Neuron (in vitro differentiated cells): ENCODE measurements at regions not wholly inside any gene's neighbourhood (a gene's known extent, or its start where the extent isn't known, plus 50 kb on each side); places are given as distances from the start of the nearest gene placed in this dataset.
A peak's percentile ranks its signal among the peaks of the same experiment; 100 is the strongest.

Source experiments
- H2AFZ ChIP-seq: one replicate; pipeline ENCODE4 v1.6.1; 2013; ENCODE audit warnings: low read depth, mild to moderate bottlenecking, inconsistent platforms, low read length, moderate library complexity
- H3K27me3 ChIP-seq: one replicate; pipeline ENCODE4 v1.6.1; 2013; ENCODE audit warnings: low read length; ENCODE audit not compliant: insufficient read depth
- H3K36me3 ChIP-seq: one replicate; pipeline ENCODE4 v1.6.1; 2013; ENCODE audit warnings: low read length; ENCODE audit not compliant: insufficient read depth
- H3K4me1 ChIP-seq: one replicate; pipeline ENCODE4 v1.6.1; 2013; ENCODE audit warnings: low read length; ENCODE audit not compliant: insufficient read depth
- H3K4me3 ChIP-seq: 2 replicates; pipeline ENCODE4 v1.5.1; 2013; ENCODE audit warnings: mild to moderate bottlenecking, low read length, moderate library complexity
- H3K9me3 ChIP-seq: one replicate; pipeline ENCODE4 v1.6.1; 2013; ENCODE audit warnings: low read length

DNA sequence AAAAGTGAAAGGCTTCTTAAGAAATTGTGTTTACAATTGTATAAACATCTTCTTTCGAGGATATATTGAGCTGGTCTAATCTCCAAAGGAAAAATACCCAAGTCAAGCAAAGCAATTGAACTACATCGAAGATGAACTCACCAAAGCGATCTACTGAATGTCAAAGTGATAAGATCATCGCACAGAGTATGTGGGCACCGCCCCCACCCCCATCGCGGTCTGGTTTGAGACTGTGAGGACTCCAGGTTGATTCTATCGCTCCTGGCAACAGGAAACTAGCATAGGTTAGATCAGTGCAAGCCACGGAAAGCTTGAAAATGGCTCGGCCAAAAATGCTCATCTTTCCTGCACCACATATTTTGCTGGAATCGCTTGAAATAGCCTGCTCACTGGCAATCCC lies 133.2 kb upstream of the RPS6KA2 start:
- Histone ChIP-seq H3K4me1 (peaks cover 23% of the 10 kb centered on the region), H3K27me3 (no peaks in the 10 kb centered on the region), H3K9me3 (no peaks in the 10 kb centered on the region), H3K4me3 (no peak overlapping the region), H2AFZ (no peak overlapping the region), H3K36me3 (peaks cover 2% of the 10 kb centered on the region)

- peaks cover 22% of the 10 kb centered on the region for H3K4me1 ChIP-seq
- no peaks in the 10 kb centered on the region for H3K27me3 ChIP-seq
- no peak overlapping the region for H2AFZ ChIP-seq
- no peaks in the 10 kb centered on the region for H3K36me3 ChIP-seq
- H3K9me3 ChIP-seq = no peaks in the 10 kb centered on the region
- H3K4me3 ChIP-seq = no peak overlapping the region
These were observed 131.2 kb upstream of the RPS6KA2 start for GRCh38 chr6:166758136-166758704.

DNA sequence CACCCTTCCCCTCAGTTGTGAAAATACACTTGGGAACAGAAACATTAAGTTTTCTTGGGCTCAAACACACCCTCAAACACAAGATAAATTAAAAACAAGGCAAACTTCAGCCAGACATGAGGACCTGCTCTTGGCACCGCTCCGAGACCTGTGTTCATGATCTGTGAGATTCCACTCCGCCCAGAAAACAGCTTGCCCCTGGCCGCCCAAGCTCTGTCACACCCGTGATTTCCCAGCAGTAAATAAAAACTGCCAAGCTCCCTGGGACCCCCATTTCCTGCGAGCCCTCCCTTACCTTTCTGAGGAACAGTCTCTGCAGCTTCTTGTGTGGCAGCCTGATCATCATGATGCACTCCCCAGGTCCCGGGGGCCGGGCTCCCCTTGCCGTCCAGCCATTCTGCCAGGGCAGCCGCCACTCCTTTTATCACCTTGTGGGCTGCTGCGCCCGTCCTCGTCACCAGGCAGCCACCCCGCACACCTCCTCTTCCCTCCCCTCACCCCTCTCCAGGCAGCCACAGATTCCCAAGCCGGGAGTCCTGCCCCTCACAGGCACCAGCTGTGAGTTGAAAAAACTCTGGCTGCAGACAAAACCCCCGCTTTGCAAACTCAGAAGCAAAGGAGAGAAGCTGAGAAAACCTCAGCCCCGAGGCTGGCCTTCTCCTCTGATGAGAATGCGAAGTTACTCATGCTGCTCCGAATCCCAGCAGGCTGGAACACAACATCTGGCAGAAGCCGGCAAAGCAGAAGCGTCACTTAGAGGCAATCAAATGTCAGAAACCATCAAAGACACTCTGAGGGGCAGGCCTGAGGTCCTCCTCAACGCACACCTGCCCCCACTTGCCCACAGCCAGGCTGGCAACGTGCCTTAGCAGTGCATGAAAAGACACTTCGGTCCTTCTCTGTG lies 130.4 kb upstream of the RPS6KA2 start:
- Histone ChIP-seq H2AFZ (peak overlapping the region; percentile 3), H3K27me3 (no peaks in the 10 kb centered on the region), H3K4me3 (peak overlapping the region; percentile 7), H3K36me3 (no peaks in the 10 kb centered on the region), H3K9me3 (no peaks in the 10 kb centered on the region), H3K4me1 (peaks cover 22% of the 10 kb centered on the region)

- H3K36me3 ChIP-seq = no peaks in the 10 kb centered on the region
- H3K4me1 ChIP-seq = peaks cover 22% of the 10 kb centered on the region
- no peaks in the 10 kb centered on the region for H3K9me3 ChIP-seq
- no peak overlapping the region for H2AFZ ChIP-seq
- H3K4me3 ChIP-seq = no peak overlapping the region
- H3K27me3 ChIP-seq = no peaks in the 10 kb centered on the region
These were observed 127.4 kb upstream of the RPS6KA2 start for GRCh38 chr6:166754218-166755030.

DNA sequence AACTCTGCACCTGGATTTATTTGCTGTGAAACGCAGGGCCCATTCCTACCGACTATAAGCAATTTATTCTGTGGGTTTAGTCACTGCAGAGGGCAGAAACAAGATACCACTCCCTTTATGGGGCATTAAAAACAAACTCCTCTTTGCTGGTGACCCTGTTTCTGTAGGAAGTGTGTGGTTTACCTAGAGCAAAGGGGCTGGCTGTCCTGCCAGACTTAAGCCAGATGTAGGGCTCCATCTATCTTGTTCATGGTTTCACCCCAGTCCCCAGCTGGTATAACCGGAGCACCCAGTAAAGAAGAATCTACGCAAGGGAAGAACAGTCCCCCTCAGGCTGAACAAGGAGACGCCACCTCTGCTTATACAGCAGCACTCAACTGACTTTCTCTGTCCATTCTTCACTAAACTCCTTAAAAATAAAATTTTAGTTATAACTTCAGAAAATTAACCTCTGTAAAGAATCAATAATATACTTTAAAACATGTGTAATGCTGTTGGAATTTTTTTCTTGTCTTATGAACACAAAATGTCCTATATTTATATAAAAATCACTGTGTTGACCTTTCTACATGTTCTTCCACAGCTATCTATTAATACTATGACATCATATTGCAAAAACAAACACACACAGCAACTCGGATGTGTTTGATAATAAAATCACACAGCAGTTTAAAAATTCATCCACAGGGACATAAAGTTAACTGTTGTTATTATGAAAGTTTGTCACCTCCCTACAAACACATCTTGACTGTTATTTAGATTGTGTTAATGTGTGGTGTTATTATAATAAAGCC lies 126.1 kb upstream of the RPS6KA2 start:
- Histone ChIP-seq H3K4me3 (no peak overlapping the region), H3K9me3 (no peaks in the 10 kb centered on the region), H2AFZ (no peak overlapping the region), H3K4me1 (peaks cover 14% of the 10 kb centered on the region), H3K27me3 (no peaks in the 10 kb centered on the region), H3K36me3 (no peaks in the 10 kb centered on the region)

- peaks cover 4% of the 10 kb centered on the region for H3K4me1 ChIP-seq
- no peaks in the 10 kb centered on the region for H3K36me3 ChIP-seq
- no peak overlapping the region for H3K4me3 ChIP-seq
- no peaks in the 10 kb centered on the region for H3K27me3 ChIP-seq
- no peak overlapping the region for H2AFZ ChIP-seq
- H3K9me3 ChIP-seq = no peaks in the 10 kb centered on the region
These were observed 125.0 kb upstream of the RPS6KA2 start for GRCh38 chr6:166752097-166752496.

- no peaks in the 10 kb centered on the region for H3K27me3 ChIP-seq
- no peak overlapping the region for H2AFZ ChIP-seq
- no peaks in the 10 kb centered on the region for H3K9me3 ChIP-seq
- no peaks in the 10 kb centered on the region for H3K36me3 ChIP-seq
- H3K4me3 ChIP-seq = no peak overlapping the region
- H3K4me1 ChIP-seq = no peaks in the 10 kb centered on the region
These were observed 124.1 kb upstream of the RPS6KA2 start for GRCh38 chr6:166751051-166751595.

DNA sequence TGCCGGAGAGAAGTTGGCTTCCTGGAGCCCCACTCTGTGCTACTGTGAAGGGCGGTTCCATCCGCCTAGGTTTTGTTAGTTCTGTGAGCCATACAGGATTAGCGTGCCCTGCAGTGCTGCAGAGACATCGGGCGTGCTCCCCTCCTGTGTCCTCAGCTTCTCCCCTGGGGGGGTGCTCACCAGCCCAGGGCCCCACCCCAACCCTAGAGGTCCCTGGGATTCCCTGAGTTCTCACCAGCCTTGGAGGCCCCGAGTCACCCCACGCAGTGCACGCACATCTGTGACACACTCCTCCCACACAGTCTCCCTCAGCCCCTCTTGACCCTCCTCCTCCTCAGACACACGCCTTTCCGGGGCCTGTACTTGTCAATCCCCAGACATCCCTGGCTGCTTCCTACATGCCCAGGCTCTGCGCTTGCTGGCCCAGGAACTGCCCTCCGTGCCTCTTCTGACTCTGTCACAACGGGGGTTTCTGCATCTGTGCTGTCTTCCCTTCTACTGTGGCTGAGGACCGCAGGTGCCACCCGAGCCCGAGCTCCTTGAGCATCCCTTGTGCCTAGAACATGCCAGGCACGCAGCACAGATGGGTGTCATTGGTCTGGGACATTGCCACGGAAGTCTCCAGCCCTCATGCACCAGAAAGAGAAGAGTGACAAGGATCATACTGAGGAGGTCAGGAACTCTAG lies 123.2 kb upstream of the RPS6KA2 start:
- no peaks in the 10 kb centered on the region for H3K4me1 ChIP-seq
- H3K4me3 ChIP-seq = no peak overlapping the region
- H3K36me3 ChIP-seq = no peaks in the 10 kb centered on the region
- H3K27me3 ChIP-seq = no peaks in the 10 kb centered on the region
- no peak overlapping the region for H2AFZ ChIP-seq
- H3K9me3 ChIP-seq = no peaks in the 10 kb centered on the region

DNA sequence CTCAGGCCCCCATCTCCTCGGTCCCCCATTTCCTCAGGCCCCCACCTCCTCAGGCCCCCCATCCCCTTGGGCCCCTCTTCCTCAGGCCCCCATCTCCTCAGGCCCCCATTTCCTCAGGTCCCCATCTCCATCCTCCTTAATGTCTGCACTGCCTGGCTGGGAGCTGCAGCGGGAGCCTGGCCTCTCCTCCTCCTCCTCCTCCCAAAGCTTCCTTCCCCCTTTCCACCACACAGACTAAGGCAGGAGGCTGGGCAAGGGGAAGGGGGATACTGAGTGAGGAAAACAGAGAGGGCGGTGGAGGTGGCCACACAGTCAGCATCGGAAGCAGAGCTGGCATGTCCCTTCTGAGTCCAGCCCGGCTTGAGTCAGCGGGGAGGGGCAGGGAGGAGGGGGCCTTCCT lies 122.6 kb upstream of the RPS6KA2 start:
- no peaks in the 10 kb centered on the region for H3K36me3 ChIP-seq
- no peaks in the 10 kb centered on the region for H3K4me1 ChIP-seq
- no peak overlapping the region for H2AFZ ChIP-seq
- H3K27me3 ChIP-seq = no peaks in the 10 kb centered on the region
- no peak overlapping the region for H3K4me3 ChIP-seq
- no peaks in the 10 kb centered on the region for H3K9me3 ChIP-seq

DNA sequence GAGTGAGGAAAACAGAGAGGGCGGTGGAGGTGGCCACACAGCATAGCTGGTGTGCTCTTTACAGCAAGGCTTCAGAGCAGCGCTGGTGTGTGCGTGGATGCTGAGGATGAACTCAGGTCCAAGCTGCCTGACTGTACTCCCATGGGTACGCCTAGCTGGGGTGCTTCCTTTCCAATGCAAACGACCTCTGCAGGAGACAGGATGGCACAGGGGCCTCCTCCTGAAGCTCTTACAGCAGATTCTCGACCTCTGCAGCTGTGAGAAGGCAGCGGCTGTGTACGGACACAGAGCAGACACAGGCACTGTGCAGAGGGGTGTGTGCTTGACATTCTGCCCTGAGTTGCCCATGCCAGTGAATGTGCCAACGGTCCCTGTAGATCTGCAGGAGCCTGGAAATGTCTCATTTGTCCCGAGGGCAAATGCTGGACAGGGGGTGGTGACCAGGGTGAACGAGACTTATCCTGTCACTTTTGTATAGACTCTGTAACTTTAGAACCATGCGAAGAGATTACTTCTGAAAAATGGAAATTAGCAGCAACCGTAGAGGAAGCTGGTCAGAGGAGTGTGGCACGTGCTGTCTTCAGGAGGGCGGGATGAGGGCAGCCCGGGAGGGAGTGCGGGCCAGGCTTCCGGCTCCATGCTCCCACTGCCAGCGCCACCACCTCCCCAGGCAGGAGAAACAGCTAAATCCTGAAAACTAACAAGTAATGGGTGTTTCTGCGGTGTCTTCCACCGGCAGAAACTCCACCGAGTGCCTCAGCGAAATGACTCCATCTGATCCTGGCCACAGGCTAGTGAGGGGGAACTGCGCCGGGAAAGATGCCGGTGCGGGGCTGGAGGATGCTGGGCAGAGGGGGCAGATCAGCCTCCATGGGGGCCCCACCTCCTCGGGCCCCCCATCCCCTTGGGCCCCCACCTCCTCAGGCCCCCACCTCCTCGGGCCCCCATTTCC lies 120.9 kb upstream of the RPS6KA2 start:
- Histone ChIP-seq H3K4me3 (no peak overlapping the region), H3K9me3 (no peaks in the 10 kb centered on the region), H3K27me3 (no peaks in the 10 kb centered on the region), H2AFZ (no peak overlapping the region), H3K36me3 (no peaks in the 10 kb centered on the region), H3K4me1 (peaks cover 12% of the 10 kb centered on the region)
